ENCODE measurements at regions not wholly inside any gene's neighbourhood (a gene's known extent, or its start where the extent isn't known, plus 50 kb on each side); places are given as distances from the start of the nearest gene placed in this dataset.

- no peak for TF ChIP-seq CTCF (IDR thresholded peaks at IDR 0.05; ENCODE audit: control insufficient read depth, insufficient read depth, low read depth, low read length, missing control alignments)
- no peak overlapping the region for H3K4me3 ChIP-seq (ENCODE audit: control insufficient read depth, low read depth, low read length)
- DNase-seq (ENCODE audit: low read depth) = no peak
Measured at GRCh38 chr22:48870436-48870835, 957.2 kb downstream of the BRD1 start.

GRCh38 chr22:48869788-48870187 lies 957.9 kb downstream of the BRD1 start:
- H3K4me3 ChIP-seq (ENCODE audit: control insufficient read depth, low read depth, low read length) = no peak overlapping the region
- no peak for DNase-seq (ENCODE audit: low read depth)

GRCh38 chr22:48869161-48869560 lies 958.5 kb downstream of the BRD1 start:
- DNase-seq (ENCODE audit: low read depth) = no peak
- no peak for TF ChIP-seq CTCF (IDR thresholded peaks at IDR 0.05; ENCODE audit: control insufficient read depth, insufficient read depth, low read depth, low read length, missing control alignments)
- H3K4me3 ChIP-seq (ENCODE audit: control insufficient read depth, low read depth, low read length) = no peak overlapping the region

More at GRCh38 chr22:48869788-48870187, 957.9 kb downstream of the BRD1 start:
- no peak for TF ChIP-seq CTCF (IDR thresholded peaks at IDR 0.05; ENCODE audit: control insufficient read depth, insufficient read depth, low read depth, low read length, missing control alignments)

GRCh38 chr22:48868554-48868953 lies 959.1 kb downstream of the BRD1 start:
- no peak for TF ChIP-seq CTCF (IDR thresholded peaks at IDR 0.05; ENCODE audit: control insufficient read depth, insufficient read depth, low read depth, low read length, missing control alignments)
- H3K4me3 ChIP-seq (ENCODE audit: control insufficient read depth, low read depth, low read length) = no peak overlapping the region

GRCh38 chr22:48867891-48868290 lies 959.8 kb downstream of the BRD1 start:
- DNase-seq (ENCODE audit: low read depth) = no peak
- no peak overlapping the region for H3K4me3 ChIP-seq (ENCODE audit: control insufficient read depth, low read depth, low read length)
- TF ChIP-seq CTCF (IDR thresholded peaks at IDR 0.05; ENCODE audit: control insufficient read depth, insufficient read depth, low read depth, low read length, missing control alignments) = no peak

More at GRCh38 chr22:48868554-48868953, 959.1 kb downstream of the BRD1 start:
- no peak for DNase-seq (ENCODE audit: low read depth)

- TF ChIP-seq CTCF (IDR thresholded peaks at IDR 0.05; ENCODE audit: control insufficient read depth, insufficient read depth, low read depth, low read length, missing control alignments) = no peak
- DNase-seq (ENCODE audit: low read depth) = no peak
- no peak overlapping the region for H3K4me3 ChIP-seq (ENCODE audit: control insufficient read depth, low read depth, low read length)
Measured at GRCh38 chr22:48866906-48867681, 960.6 kb downstream of the BRD1 start.

Data from AG09309 (cell line).